Nephron progenitor cell (in vitro differentiated cells): ENCODE measurements at regions not wholly inside any gene's neighbourhood (a gene's known extent, or its start where the extent isn't known, plus 50 kb on each side); places are given as distances from the start of the nearest gene placed in this dataset.

Experiments used
- DNase-seq: peaks from one replicate; pipeline ENCODE4 v3.0.0; 2021
- H3K27ac Mint-ChIP-seq: 2 replicates; pipeline ENCODE4 v1.8.0; 2021; ENCODE audit warnings: mild to moderate bottlenecking, moderate library complexity, mixed read lengths
- H3K27me3 Mint-ChIP-seq: 2 replicates; pipeline ENCODE4 v1.8.0; 2021; ENCODE audit warnings: mild to moderate bottlenecking, low read depth, mixed read lengths; ENCODE audit not compliant: poor library complexity
- H3K36me3 Mint-ChIP-seq: 2 replicates; pipeline ENCODE4 v1.8.0; 2021; ENCODE audit warnings: low read depth, mixed read lengths
- H3K4me1 Mint-ChIP-seq: 2 replicates; pipeline ENCODE4 v1.8.0; 2021; ENCODE audit warnings: mixed read lengths
- H3K4me3 Mint-ChIP-seq: 2 replicates; pipeline ENCODE4 v1.8.0; 2021; ENCODE audit warnings: mild to moderate bottlenecking, moderate library complexity, mixed read lengths
- H3K9me3 Mint-ChIP-seq: 2 replicates; pipeline ENCODE4 v1.8.0; 2021; ENCODE audit warnings: mild to moderate bottlenecking, moderate library complexity, mixed read lengths
- CTCF ChIP-seq: fragments of 200-600 bp; sonication (generic); IDR thresholded peaks from 2 replicates; pipeline ENCODE4 v1.5.0; 2021; ENCODE audit warnings: antibody characterized with exemption

GRCh38 chr2:186294248-186294888 lies 191.7 kb upstream of the ZC3H15 start:
- H3K36me3 Mint-ChIP-seq = no peaks in the 10 kb centered on the region

GRCh38 chr2:186299610-186300009 lies 186.4 kb upstream of the ZC3H15 start:
- H3K4me1 Mint-ChIP-seq = peaks cover 4% of the 10 kb centered on the region
- TF ChIP-seq CTCF = no peak
- peaks cover 4% of the 10 kb centered on the region for H3K27me3 Mint-ChIP-seq
- no peaks in the 10 kb centered on the region for H3K9me3 Mint-ChIP-seq
- no peaks in the 10 kb centered on the region for H3K36me3 Mint-ChIP-seq
- no peak overlapping the region for H3K27ac Mint-ChIP-seq
- H3K4me3 Mint-ChIP-seq = no peak overlapping the region
- no peak for DNase-seq

More at GRCh38 chr2:186294248-186294888, 191.7 kb upstream of the ZC3H15 start:
- no peak for DNase-seq
- TF ChIP-seq CTCF = no peak
- Mint-ChIP-seq H3K27ac (peak overlapping the region; percentile 8), H3K9me3 (no peaks in the 10 kb centered on the region), H3K4me3 (no peak overlapping the region), H3K27me3 (no peaks in the 10 kb centered on the region), H3K4me1 (peaks cover 10% of the 10 kb centered on the region)

- no peaks in the 10 kb centered on the region for H3K4me1 Mint-ChIP-seq
- no peak overlapping the region for H3K27ac Mint-ChIP-seq
- H3K4me3 Mint-ChIP-seq = no peak overlapping the region
- no peaks in the 10 kb centered on the region for H3K9me3 Mint-ChIP-seq
- H3K27me3 Mint-ChIP-seq = peaks cover 4% of the 10 kb centered on the region
- H3K36me3 Mint-ChIP-seq = no peaks in the 10 kb centered on the region
- no peak for DNase-seq
- TF ChIP-seq CTCF = no peak
These were observed 183.8 kb upstream of the ZC3H15 start for GRCh38 chr2:186302263-186302662.

GRCh38 chr2:186303091-186303490 lies 183.0 kb upstream of the ZC3H15 start:
- H3K36me3 Mint-ChIP-seq = no peaks in the 10 kb centered on the region
- no peak overlapping the region for H3K27ac Mint-ChIP-seq
- H3K27me3 Mint-ChIP-seq = peaks cover 4% of the 10 kb centered on the region
- peaks cover under 1% of the 10 kb centered on the region for H3K4me1 Mint-ChIP-seq
- no peak for DNase-seq
- no peak for TF ChIP-seq CTCF
- no peak overlapping the region for H3K4me3 Mint-ChIP-seq
- H3K9me3 Mint-ChIP-seq = no peaks in the 10 kb centered on the region

GRCh38 chr2:186304064-186304463 lies 182.0 kb upstream of the ZC3H15 start:
- Mint-ChIP-seq H3K9me3 (no peaks in the 10 kb centered on the region), H3K4me1 (peaks cover 4% of the 10 kb centered on the region), H3K4me3 (no peak overlapping the region), H3K27ac (no peak overlapping the region), H3K36me3 (no peaks in the 10 kb centered on the region), H3K27me3 (peaks cover 4% of the 10 kb centered on the region)
- DNase-seq = no peak
- no peak for TF ChIP-seq CTCF

- peaks cover 8% of the 10 kb centered on the region for H3K36me3 Mint-ChIP-seq
- peaks cover 4% of the 10 kb centered on the region for H3K27me3 Mint-ChIP-seq
- DNase-seq = no peak
- H3K27ac Mint-ChIP-seq = no peak overlapping the region
- no peak for TF ChIP-seq CTCF
- H3K9me3 Mint-ChIP-seq = peaks cover 7% of the 10 kb centered on the region
- peaks cover 4% of the 10 kb centered on the region for H3K4me1 Mint-ChIP-seq
- no peak overlapping the region for H3K4me3 Mint-ChIP-seq
These were observed 179.3 kb upstream of the ZC3H15 start for GRCh38 chr2:186306754-186307153.
